H9 (cell line): ENCODE measurements at regions not wholly inside any gene's neighbourhood (a gene's known extent, or its start where the extent isn't known, plus 50 kb on each side); places are given as distances from the start of the nearest gene placed in this dataset.

Experiments
- DNase-seq: peaks from one replicate; pipeline ENCODE4 v3.0.0-alpha.2; 2017
- H2AFZ ChIP-seq: one replicate; pipeline ENCODE4 v1.6.1; 2013; ENCODE audit warnings: mild to moderate bottlenecking, low read length, control low read depth, moderate library complexity
- H2AK5ac ChIP-seq: 2 replicates; pipeline ENCODE4 v1.6.1; 2013; ENCODE audit warnings: low read length, control low read depth, mixed read lengths; ENCODE audit not compliant: insufficient read length
- H2BK120ac ChIP-seq: one replicate; pipeline ENCODE4 v1.6.1; 2013; ENCODE audit warnings: low read depth, mild to moderate bottlenecking, low read length, control low read depth, inconsistent platforms; ENCODE audit not compliant: poor library complexity, severe bottlenecking
- H2BK12ac ChIP-seq: 2 replicates; pipeline ENCODE4 v1.6.1; 2013; ENCODE audit warnings: low read length, control low read depth, mixed read lengths, low read depth; ENCODE audit not compliant: insufficient read length
- H2BK15ac ChIP-seq: 2 replicates; pipeline ENCODE4 v1.6.1; 2013; ENCODE audit warnings: low read depth, low read length, control low read depth
- H2BK20ac ChIP-seq: one replicate; pipeline ENCODE4 v1.6.1; 2013; ENCODE audit warnings: low read depth, mild to moderate bottlenecking, low read length, control low read depth, inconsistent platforms; ENCODE audit not compliant: poor library complexity, severe bottlenecking
- H2BK5ac ChIP-seq: 2 replicates; pipeline ENCODE4 v1.6.1; 2013; ENCODE audit warnings: low read length, control low read depth, mixed read lengths; ENCODE audit not compliant: insufficient read length
- H3K14ac ChIP-seq: 2 replicates; pipeline ENCODE4 v1.6.1; 2013; ENCODE audit warnings: low read length, control low read depth; ENCODE audit not compliant: insufficient read depth
- H3K18ac ChIP-seq: 2 replicates; pipeline ENCODE4 v1.6.1; 2013; ENCODE audit warnings: low read depth, mild to moderate bottlenecking, mixed read lengths, low read length, control low read depth; ENCODE audit not compliant: insufficient read length
- H3K23ac ChIP-seq: 2 replicates; pipeline ENCODE4 v1.6.1; 2013; ENCODE audit warnings: low read length, control low read depth, mixed read lengths, low read depth; ENCODE audit not compliant: insufficient read length
- H3K23me2 ChIP-seq: 2 replicates; pipeline ENCODE4 v1.6.1; 2013; ENCODE audit warnings: low read depth, mild to moderate bottlenecking, mixed read lengths, low read length, control low read depth; ENCODE audit not compliant: insufficient read length, poor library complexity, severe bottlenecking
- H3K27ac ChIP-seq: 2 replicates; pipeline ENCODE4 v1.5.1; 2013; ENCODE audit warnings: low read length, control low read depth, mixed read lengths, low read depth; ENCODE audit not compliant: insufficient read length
- H3K27me3 ChIP-seq: 2 replicates; pipeline ENCODE4 v1.6.1; 2013; ENCODE audit warnings: low read length, control low read depth, inconsistent platforms; ENCODE audit not compliant: insufficient read depth
- H3K4ac ChIP-seq: 2 replicates; pipeline ENCODE4 v1.6.1; 2013; ENCODE audit warnings: low read depth, mild to moderate bottlenecking, control low read depth, inconsistent platforms, low read length, moderate library complexity
- H3K4me1 ChIP-seq: 2 replicates; pipeline ENCODE4 v1.6.1; 2013; ENCODE audit warnings: low read length, control low read depth, inconsistent platforms; ENCODE audit not compliant: insufficient read depth
- H3K4me2 ChIP-seq: 2 replicates; pipeline ENCODE4 v1.6.1; 2013; ENCODE audit warnings: low read length, control low read depth, mixed read lengths; ENCODE audit not compliant: insufficient read length, insufficient read depth
- H3K56ac ChIP-seq: 2 replicates; pipeline ENCODE4 v1.6.1; 2013; ENCODE audit warnings: low read depth, mild to moderate bottlenecking, mixed read lengths, low read length, control low read depth; ENCODE audit not compliant: insufficient read length
- H3K79me1 ChIP-seq: 2 replicates; pipeline ENCODE4 v1.6.1; 2013; ENCODE audit warnings: low read depth, mild to moderate bottlenecking, moderate library complexity, low read length, control low read depth, inconsistent platforms; ENCODE audit not compliant: insufficient read depth, poor library complexity, severe bottlenecking
- H3K79me2 ChIP-seq: 2 replicates; pipeline ENCODE4 v1.6.1; 2013; ENCODE audit warnings: low read length, control low read depth, inconsistent platforms; ENCODE audit not compliant: insufficient read depth
- H3K9ac ChIP-seq: 2 replicates; pipeline ENCODE4 v1.6.1; 2013; ENCODE audit warnings: low read length, control low read depth, mixed read lengths; ENCODE audit not compliant: insufficient read length; ENCODE audit errors: extremely low read depth
- H3K9me3 ChIP-seq: one replicate; pipeline ENCODE4 v1.6.1; 2013; ENCODE audit warnings: low read depth, low read length, inconsistent platforms; ENCODE audit not compliant: control insufficient read depth
- H3T11ph ChIP-seq: one replicate; pipeline ENCODE4 v1.6.1; 2013; ENCODE audit warnings: mild to moderate bottlenecking, low read length, control low read depth, inconsistent platforms
- H4K20me1 ChIP-seq: one replicate; pipeline ENCODE4 v1.6.1; 2013; ENCODE audit not compliant: control insufficient read depth, insufficient read length, insufficient read depth
- H4K5ac ChIP-seq: 2 replicates; pipeline ENCODE4 v1.6.1; 2013; ENCODE audit warnings: low read depth, mild to moderate bottlenecking, mixed read lengths, low read length, control low read depth; ENCODE audit not compliant: insufficient read length
- H4K8ac ChIP-seq: replicated peaks from 2 replicates; pipeline ENCODE4 v1.6.1; 2013; ENCODE audit warnings: low read length, control low read depth, mixed read lengths, low read depth; ENCODE audit not compliant: insufficient read length
- H4K91ac ChIP-seq: 2 replicates; pipeline ENCODE4 v1.6.1; 2013; ENCODE audit warnings: low read depth, mild to moderate bottlenecking, moderate library complexity, mixed read lengths, low read length, control low read depth; ENCODE audit not compliant: insufficient read length
- H3K27ac Mint-ChIP-seq, 3 experiments: 2 replicates in 2 of 3; 3 replicates in 1 of 3; pipeline ENCODE4 v1.8.0; 2020 to 2021; ENCODE audit warnings: mixed read lengths in 3 of 3, mild to moderate bottlenecking in 1 of 3, moderate library complexity in 1 of 3
- H3K27me3 Mint-ChIP-seq: 2 replicates; pipeline ENCODE4 v1.8.0; 2021; ENCODE audit warnings: low read depth, mild to moderate bottlenecking, moderate library complexity, mixed read lengths
- H3K36me3 Mint-ChIP-seq, 3 experiments: 2 replicates in 2 of 3; 3 replicates in 1 of 3; pipeline ENCODE4 v1.8.0; 2020 to 2021; ENCODE audit warnings: low read depth in 3 of 3, mixed read lengths in 3 of 3; ENCODE audit not compliant: insufficient read depth in 1 of 3
- H3K4me1 Mint-ChIP-seq, 2 experiments: 2 replicates each; pipeline ENCODE4 v1.8.0; 2020; ENCODE audit warnings: mixed read lengths in 2 of 2
- H3K4me3 Mint-ChIP-seq, 2 experiments: 2 replicates in 1 of 2; 3 replicates in 1 of 2; pipeline ENCODE4 v1.8.0; 2020 to 2021; ENCODE audit warnings: mild to moderate bottlenecking in 2 of 2, mixed read lengths in 2 of 2, moderate library complexity in 1 of 2
- H3K9me3 Mint-ChIP-seq, 2 experiments: 2 replicates in 1 of 2; 3 replicates in 1 of 2; pipeline ENCODE4 v1.8.0; 2020; ENCODE audit warnings: mild to moderate bottlenecking in 2 of 2, mixed read lengths in 2 of 2, moderate library complexity in 1 of 2
- WGBS: extraction: QIAGEN DNeasy Blood & Tissue Kit; methylation state at CpG from one replicate; pipeline ENCODE4 v1.1.7; 2013; ENCODE audit warnings: missing lambda C conversion rate, low lambda C conversion rate, mixed read lengths; ENCODE audit not compliant: insufficient read length; ENCODE audit errors: extremely low coverage; 5-methylcytosine and 5-hydroxymethylcytosine counted together
- TF ChIP-seq, protein P1 (sequence below): fragments of 200-600 bp; sonication (generic); conservative IDR thresholded peaks from 3 replicates; pipeline ENCODE4 v1.8.0; 2021; ENCODE audit warnings: antibody characterized with exemption, mild to moderate bottlenecking

DNA sequence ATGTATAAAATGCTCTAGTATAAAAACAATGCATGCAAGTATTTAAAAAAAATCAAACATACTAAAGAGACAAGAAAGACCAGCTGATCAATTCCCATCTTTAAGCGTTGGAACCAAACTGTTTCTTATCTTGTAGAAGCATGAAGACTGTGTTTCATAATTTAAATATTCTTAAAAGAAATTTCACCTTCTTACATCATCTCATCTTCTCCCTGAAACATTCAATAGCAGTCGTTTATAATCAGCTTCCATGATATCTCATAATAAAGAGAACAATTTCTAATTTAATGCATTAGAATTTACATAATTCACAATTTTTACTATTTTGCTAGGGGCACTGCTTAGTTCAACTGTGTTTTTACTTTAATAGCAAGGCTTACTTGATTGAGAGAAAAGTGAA lies 468.1 kb upstream of the MARCKS start:
- Histone ChIP-seq H2AFZ (no peak overlapping the region), H3K79me2 (no peaks in the 10 kb centered on the region), H3K27ac (no peak overlapping the region), H3K4me2 (no peak overlapping the region), H3K4ac (no peak overlapping the region), H3T11ph (no peak overlapping the region), H3K14ac (no peak overlapping the region), H2BK15ac (no peak overlapping the region), H3K23ac (no peak overlapping the region), H3K9ac (no peak overlapping the region), H4K91ac (no peak overlapping the region), H4K5ac (no peak overlapping the region), H3K9me3 (no peaks in the 10 kb centered on the region), H2BK12ac (no peak overlapping the region), H3K23me2 (no peaks in the 10 kb centered on the region), H3K27me3 (no peaks in the 10 kb centered on the region), H2BK20ac (no peak overlapping the region), H2BK5ac (no peak overlapping the region), H3K79me1 (no peaks in the 10 kb centered on the region), H2BK120ac (no peak overlapping the region), H3K4me1 (no peaks in the 10 kb centered on the region), H2AK5ac (no peak overlapping the region), H4K8ac (no peak overlapping the region), H3K56ac (no peak overlapping the region), H4K20me1 (no peaks in the 10 kb centered on the region), H3K18ac (no peak overlapping the region)
- Mint-ChIP-seq H3K27ac (no peak overlapping the region), H3K4me3 (no peak overlapping the region), H3K27me3 (no peaks in the 10 kb centered on the region), H3K9me3 (no peaks in the 10 kb centered on the region), H3K4me1 (peaks cover 9 to 10% of the 10 kb centered on the region in 2 experiments), H3K36me3 (no peaks in the 10 kb centered on the region)
- TF ChIP-seq, protein P1, sequence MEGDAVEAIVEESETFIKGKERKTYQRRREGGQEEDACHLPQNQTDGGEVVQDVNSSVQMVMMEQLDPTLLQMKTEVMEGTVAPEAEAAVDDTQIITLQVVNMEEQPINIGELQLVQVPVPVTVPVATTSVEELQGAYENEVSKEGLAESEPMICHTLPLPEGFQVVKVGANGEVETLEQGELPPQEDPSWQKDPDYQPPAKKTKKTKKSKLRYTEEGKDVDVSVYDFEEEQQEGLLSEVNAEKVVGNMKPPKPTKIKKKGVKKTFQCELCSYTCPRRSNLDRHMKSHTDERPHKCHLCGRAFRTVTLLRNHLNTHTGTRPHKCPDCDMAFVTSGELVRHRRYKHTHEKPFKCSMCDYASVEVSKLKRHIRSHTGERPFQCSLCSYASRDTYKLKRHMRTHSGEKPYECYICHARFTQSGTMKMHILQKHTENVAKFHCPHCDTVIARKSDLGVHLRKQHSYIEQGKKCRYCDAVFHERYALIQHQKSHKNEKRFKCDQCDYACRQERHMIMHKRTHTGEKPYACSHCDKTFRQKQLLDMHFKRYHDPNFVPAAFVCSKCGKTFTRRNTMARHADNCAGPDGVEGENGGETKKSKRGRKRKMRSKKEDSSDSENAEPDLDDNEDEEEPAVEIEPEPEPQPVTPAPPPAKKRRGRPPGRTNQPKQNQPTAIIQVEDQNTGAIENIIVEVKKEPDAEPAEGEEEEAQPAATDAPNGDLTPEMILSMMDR = no peak
- no peak for DNase-seq
- WGBS = no CpG with 5 or more reads among the region's 2 CpGs
